ENCODE measurements at regions not wholly inside any gene's neighbourhood (a gene's known extent, or its start where the extent isn't known, plus 50 kb on each side); places are given as distances from the start of the nearest gene placed in this dataset.

GRCh38 chr9:78927099-78927940 lies 630.4 kb downstream of the PSAT1 start:
- no peak for DNase-seq

- no peak for DNase-seq
These were observed 631.9 kb downstream of the PSAT1 start for GRCh38 chr9:78928625-78929405.

GRCh38 chr9:78930281-78930680 lies 633.4 kb downstream of the PSAT1 start:
- DNase-seq, result no peak

DNA sequence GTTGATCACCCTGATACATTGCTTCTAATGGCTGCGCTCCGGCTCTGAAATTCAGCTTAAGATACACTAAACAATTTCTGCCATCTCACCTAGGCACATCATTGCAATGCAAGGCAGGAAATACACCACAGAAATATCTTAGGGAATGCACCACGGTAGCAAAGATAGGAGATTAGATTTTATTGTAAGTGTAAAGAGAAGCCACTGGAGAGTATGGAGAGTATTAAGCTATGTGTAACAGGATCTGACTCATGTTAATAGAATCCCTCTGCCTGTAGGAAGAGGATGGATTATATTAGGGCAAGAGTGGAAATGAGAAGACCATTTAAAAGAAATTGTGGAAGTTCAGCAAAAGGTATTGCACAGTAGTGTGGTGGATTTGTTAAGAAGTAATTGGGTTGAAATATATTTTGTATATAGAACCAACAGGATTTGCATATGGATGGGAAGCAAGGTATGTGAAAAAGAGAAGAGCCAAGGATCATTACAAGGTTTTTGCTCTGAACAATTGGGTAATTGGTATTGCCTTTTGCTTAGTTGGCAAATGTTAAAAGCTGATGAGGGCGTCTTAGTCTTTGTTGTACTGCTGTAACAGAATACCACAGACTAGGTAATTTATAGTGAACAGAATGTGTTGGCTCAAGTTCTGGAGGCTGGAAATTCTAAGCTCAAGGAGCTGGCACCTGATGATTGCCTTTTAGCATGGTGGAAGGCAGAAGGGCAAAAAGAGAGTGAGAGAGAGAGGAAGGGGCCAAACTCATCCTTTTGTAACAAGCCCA lies 636.1 kb downstream of the PSAT1 start:
- peak; percentile 92 for DNase-seq

DNA sequence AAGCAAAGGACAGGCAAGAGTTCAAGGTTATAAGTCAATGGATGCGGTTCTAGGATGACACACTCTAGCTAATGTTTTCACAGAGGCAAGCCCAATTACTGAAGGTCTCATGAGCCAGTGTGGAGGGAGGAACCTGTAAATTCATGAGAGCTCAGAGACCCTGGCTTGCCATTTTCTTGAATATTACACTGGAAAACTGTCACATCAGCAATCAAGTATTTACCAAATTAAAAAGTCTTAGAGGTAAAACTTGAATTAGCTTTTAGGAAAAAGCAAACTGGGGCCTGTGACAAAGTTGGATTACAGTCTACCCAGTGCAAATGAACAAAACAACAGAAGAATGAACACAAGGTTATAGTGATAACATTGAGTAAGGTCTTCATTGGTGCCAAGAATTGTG lies 636.9 kb upstream of the TLE4 start:
- no peak for DNase-seq

DNA sequence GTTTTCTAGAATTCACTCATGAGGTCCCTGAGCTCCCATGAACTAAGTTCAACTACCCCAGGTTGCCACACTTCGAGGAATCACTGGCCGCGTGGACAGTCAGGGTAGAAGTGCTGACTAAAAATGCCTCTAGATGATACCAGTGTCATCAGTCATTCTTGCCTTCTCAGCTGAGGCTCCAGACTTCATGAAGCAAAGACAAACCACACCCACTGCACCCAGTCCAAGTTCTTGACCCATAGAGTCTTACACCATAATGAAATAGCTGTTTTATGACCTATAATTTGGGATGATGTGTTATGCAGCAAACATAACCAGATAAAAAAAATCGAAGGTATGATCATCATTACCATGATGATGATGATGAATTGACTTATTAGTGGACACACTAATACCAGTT lies 632.9 kb upstream of the TLE4 start:
- DNase-seq, result no peak

DNA sequence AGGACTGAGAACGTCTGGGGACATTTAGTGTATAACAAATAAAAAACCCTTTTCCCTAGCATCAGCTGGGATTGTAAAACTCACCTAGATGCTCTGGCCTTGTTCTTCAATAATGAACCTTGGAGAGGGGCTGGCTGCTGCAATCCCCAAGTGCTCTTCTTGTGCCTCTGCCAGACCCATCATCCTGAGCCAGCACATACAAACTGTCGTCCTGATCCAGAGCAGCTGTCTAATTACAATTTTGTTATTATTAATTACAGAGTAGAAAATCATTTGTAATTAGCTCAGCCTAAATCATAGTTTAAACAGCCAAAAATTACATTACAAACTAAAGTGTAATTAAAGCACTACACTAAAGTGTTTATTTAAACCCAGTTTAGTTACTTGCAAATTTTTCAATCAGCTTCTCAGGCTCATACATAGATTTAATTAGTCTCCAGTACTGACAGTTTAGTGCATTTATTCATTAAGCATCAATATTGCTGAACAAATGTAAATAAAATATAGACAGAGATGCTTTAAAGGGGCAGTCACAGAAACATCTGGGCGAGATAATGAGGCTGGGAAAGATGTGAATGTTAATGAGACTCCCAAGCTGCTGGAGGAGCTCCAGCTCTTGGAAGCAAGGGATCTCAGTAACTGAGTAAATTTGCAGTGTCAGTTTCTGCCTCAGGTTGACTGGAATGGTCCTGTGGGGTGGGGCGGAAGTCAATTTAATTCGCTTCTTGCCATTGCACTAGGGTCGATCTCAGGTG lies 632.3 kb upstream of the TLE4 start:
- no peak for DNase-seq

- DNase-seq, result no peak
These were observed 631.5 kb upstream of the TLE4 start for GRCh38 chr9:78940121-78940855.

GRCh38 chr9:78954286-78954685 lies 617.5 kb upstream of the TLE4 start:
- DNase-seq, result no peak

GRCh38 chr9:78958892-78959291 lies 612.9 kb upstream of the TLE4 start:
- DNase-seq, result no peak

DNA sequence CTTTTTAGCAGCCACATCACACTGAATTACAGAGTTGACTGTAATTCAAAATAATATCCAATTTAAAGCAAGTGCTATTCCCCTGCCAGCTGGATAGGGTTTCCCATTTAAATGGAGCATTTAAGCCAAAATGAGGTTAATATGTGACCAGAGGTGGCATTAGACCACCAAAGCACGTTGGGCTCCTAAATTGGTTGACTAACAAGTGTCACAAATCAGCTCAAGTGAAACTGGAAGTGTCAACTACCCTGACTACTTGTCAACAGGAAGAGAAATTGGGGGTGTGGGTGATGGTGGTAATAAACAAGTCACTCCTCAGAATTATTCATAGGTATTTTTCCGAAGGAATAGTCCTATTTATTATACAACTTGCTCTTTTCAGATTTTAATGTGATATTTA lies 609.6 kb upstream of the TLE4 start:
- DNase-seq, result no peak

- DNase-seq, result no peak
These were observed 607.9 kb upstream of the TLE4 start for GRCh38 chr9:78963911-78964310.

DNA sequence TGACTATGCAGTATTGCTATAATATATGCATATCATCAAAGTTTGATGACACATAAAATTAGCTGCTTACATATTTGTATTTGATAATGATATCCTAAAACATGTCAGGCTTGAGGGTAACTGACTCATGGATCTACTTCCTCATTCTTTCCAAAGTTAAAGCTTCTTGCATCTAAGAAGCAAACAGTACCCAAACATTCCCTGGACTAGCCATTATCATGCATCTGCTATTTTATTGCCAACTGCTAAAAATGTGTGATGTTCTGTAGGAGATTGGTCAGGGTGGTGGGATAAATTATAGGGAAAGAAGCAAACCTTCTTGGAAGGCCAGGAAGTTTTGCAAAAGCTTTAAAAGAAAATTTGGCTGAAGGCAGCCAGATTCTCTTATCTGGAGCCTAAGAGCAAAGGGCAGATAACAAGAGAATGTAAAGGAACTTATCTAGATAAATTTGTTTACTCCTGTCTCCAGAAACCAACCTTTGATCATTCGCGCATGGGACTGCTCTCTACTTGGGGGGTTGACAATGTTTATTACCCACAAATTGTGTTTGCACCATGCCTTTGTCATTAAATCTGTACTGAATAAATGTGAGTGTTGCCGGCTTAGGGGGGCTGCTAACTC lies 604.1 kb upstream of the TLE4 start:
- peak; percentile 48 for DNase-seq

GRCh38 chr9:78970375-78970774 lies 601.4 kb upstream of the TLE4 start:
- no peak for DNase-seq

DNA sequence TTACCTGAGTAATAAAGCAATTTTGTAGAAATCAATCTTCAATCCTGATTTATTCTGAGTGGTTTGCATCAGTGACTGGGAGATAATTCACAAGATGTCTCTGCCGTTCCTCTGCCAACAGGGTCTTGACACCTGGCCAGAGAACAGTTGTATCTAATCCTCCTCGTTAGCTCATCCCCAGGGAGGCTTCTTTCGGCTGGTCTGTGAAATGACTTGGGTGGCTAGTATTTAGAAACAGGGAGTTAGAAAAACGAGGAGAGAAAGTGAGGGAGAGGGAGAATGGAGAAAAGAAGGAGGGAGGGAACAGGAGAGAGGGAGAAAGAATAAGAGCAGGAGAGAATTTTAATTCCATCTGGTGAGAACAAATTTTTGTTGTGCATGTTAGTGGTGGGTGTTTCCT lies 600.2 kb upstream of the TLE4 start:
- no peak for DNase-seq

DNA sequence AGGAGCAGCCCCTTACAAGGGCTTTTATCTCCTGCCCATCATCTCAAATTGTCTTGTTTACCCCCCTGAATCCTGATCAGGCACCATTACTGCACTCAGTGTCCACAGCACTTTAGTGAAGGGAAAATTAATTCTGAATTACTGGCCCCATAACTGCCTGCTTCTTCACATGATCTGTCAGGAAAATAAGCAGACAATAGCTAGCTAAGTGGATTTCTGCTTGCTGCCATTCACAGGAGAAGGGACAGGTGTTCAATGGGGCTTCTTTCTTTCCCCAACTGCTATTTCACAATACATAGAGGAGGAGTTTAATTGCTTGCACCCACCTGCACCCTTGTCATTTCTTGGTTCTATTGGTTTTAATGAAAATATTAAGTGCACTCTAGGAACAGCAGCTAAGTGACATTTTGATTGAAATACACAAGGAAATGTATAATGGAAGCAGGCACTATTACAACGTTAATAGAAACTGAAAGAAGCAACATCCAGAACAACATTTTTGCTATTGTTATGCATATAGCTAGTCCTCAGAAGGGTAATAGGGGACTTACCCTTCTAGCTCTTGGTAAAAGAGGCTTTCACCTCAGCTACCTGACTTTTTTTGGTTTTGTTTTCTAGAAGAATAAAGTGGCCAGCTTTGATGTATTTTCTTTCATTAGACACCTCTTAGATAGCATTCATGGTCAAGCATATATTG lies 599.3 kb upstream of the TLE4 start:
- DNase-seq, result no peak

GRCh38 chr9:78973907-78974306 lies 597.9 kb upstream of the TLE4 start:
- DNase-seq, result peak; percentile 90

DNA sequence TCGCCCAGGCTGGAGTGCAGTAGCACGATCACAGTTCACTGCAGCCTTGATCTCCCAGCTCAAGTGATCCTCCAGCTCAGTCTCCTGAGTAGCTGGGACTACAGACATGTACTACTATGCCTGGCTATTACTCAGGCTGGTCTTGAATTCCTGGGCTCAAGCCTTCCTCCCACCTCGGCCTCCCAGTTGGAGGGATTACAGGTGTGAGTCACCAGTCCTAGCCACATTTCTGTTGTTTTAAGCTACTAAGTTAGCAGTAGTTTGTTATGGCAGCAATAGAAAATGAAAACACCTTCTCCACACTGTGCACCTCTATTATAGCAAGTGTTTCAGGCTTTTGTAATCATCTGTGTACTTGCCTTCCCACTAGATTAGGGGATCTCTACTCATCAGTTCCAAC lies 588.9 kb upstream of the TLE4 start:
- DNase-seq, result peak; percentile 90

DNA sequence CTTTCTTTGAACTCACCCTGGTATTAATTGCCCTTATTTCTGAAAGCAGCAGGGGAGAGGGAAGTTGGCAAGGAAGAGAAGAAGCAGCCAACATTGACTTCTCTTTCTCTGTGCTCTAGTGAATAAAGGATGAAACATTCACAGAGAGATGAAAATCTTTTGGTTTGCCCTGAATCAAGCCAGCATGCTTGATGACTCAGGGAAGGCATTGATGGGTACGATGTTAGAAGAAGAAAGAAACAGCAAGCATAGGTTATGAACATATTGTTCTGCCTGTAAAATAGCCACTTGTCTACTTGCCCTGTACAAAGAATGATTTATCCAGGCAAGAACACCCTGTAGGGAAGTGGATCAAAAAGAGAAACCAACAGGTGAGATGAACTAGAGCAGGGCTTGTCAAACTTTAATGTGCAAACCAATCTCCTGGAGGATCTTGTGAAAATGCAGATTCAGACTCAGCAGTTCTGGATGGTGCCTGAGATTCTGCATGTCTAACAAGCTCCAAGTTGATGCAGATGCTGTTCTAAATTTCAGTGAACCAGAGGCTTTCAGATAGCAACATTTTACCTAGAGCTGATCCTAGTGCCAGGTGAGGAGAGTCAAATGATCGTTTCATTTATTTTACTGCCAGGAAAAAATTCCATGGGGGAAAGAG lies 586.6 kb upstream of the TLE4 start:
- DNase-seq, result peak; percentile 68

DNA sequence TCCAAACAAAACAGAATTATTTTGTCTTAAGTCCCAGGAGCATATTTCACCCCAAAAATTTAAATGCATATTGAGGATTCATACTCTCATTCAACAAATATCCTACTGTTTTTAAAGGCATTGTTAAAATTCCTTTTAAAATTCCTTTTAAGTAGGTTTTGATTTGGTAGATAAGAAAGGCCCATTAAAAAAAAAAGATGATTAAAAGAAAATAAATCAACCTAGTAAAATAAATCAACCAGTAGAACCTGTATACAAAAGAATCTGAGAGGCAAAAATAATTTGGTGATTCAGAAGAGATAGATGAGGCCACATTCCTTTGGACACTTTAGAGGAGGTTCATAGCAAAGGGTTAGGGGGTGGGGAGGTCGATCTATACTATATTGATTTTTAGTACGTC lies 585.3 kb upstream of the TLE4 start:
- peak; percentile 87 for DNase-seq

All from EL (cell line).